ENCODE measurements at regions not wholly inside any gene's neighbourhood (a gene's known extent, or its start where the extent isn't known, plus 50 kb on each side); places are given as distances from the start of the nearest gene placed in this dataset.
A peak's percentile ranks its signal among the peaks of the same experiment; 100 is the strongest.

- no peaks in the 10 kb centered on the region for H3K27me3 ChIP-seq (replicated peaks; ENCODE audit: control insufficient read depth, insufficient read depth, low read length, poor library complexity, severe bottlenecking)
- peaks cover 30% of the 10 kb centered on the region for H3K4me1 ChIP-seq (ENCODE audit: control insufficient read depth, insufficient read depth, low read length, poor library complexity, severe bottlenecking)
- no peak overlapping the region for H3K4me3 ChIP-seq (ENCODE audit: insufficient read depth, low read depth, low read length, poor library complexity, severe bottlenecking)
- H3K36me3 ChIP-seq (ENCODE audit: control insufficient read depth, insufficient read depth, low read length): no peaks in the 10 kb centered on the region
- no peaks in the 10 kb centered on the region for H3K9me3 ChIP-seq (ENCODE audit: control insufficient read depth, low read length)
- H3K27ac ChIP-seq (ENCODE audit: insufficient read depth, low read length, poor library complexity, severe bottlenecking): no peak overlapping the region
- no peak for DNase-seq
These were observed 379.4 kb upstream of the CFAP20DC start for GRCh38 chr3:59429198-59429597.

DNA sequence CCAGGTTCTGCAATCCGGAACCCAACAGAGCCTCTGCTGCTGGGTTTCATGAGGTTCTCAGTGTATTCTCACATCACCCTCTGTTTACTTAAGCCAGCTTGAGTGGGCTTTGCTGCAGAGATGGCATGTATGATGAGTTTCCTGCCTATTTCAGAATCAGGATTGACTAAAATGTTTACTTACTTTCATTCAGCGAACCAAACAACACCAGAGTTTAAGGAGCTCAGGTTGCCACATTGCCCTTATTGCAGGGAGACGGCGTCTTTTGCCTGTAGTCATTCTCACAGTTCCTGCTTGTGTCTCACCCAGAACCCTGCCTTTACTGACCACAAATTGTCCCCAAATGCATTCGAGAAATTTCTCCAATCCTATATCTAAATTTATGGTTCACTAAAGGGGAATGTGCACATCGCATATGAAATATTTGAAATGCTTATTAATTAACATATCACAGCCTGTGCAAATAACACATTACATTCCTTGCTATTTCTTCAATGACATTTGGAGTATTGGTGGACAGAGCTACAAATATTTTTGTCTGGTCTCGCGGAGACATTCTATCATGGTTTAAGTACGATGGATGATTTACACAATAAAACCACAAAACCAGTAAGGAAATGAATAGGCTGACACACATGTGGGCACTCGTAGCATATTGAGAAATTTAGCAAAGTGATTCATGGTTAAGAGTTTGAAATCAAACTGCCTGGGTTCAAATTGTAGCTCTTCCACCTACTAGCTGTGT lies 377.2 kb upstream of the CFAP20DC start:
- Histone ChIP-seq H3K4me3 (ENCODE audit: insufficient read depth, low read depth, low read length, poor library complexity, severe bottlenecking) (no peak overlapping the region), H3K9me3 (ENCODE audit: control insufficient read depth, low read length) (no peaks in the 10 kb centered on the region), H3K4me1 (ENCODE audit: control insufficient read depth, insufficient read depth, low read length, poor library complexity, severe bottlenecking) (peaks cover 38% of the 10 kb centered on the region), H3K27ac (ENCODE audit: insufficient read depth, low read length, poor library complexity, severe bottlenecking) (no peak overlapping the region), H3K27me3 (replicated peaks; ENCODE audit: control insufficient read depth, insufficient read depth, low read length, poor library complexity, severe bottlenecking) (no peaks in the 10 kb centered on the region), H3K36me3 (ENCODE audit: control insufficient read depth, insufficient read depth, low read length) (no peaks in the 10 kb centered on the region)
- no peak for DNase-seq

DNA sequence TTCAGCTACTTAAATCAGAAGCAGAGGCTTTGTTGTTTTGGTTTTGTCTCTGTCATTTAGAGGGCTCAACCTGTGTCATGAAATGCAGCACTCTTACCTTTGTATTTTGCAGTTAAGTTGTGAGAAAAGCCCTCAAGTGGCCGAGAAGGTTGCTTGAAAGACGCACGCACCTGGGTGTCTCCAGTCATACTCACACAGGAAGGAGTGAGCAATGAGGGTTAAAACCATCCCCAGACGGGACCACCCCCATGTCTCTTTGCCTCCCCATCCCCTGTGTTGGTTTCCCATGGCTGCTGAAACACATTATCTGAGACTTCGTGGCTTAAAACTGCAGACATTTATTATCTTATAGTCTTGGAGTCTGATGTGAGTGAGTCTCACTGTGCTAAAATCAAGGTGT lies 376.1 kb upstream of the CFAP20DC start:
- peaks cover 38% of the 10 kb centered on the region for H3K4me1 ChIP-seq (ENCODE audit: control insufficient read depth, insufficient read depth, low read length, poor library complexity, severe bottlenecking)
- DNase-seq: peak in 2 of 3 donors; percentile 3 to 39
- no peaks in the 10 kb centered on the region for H3K27me3 ChIP-seq (replicated peaks; ENCODE audit: control insufficient read depth, insufficient read depth, low read length, poor library complexity, severe bottlenecking)
- peak overlapping the region; percentile 16 for H3K27ac ChIP-seq (ENCODE audit: insufficient read depth, low read length, poor library complexity, severe bottlenecking)
- H3K9me3 ChIP-seq (ENCODE audit: control insufficient read depth, low read length): no peaks in the 10 kb centered on the region
- no peak overlapping the region for H3K4me3 ChIP-seq (ENCODE audit: insufficient read depth, low read depth, low read length, poor library complexity, severe bottlenecking)
- no peaks in the 10 kb centered on the region for H3K36me3 ChIP-seq (ENCODE audit: control insufficient read depth, insufficient read depth, low read length)

- Histone ChIP-seq H3K4me3 (ENCODE audit: insufficient read depth, low read depth, low read length, poor library complexity, severe bottlenecking) (no peak overlapping the region), H3K36me3 (ENCODE audit: control insufficient read depth, insufficient read depth, low read length) (no peaks in the 10 kb centered on the region), H3K4me1 (ENCODE audit: control insufficient read depth, insufficient read depth, low read length, poor library complexity, severe bottlenecking) (peaks cover 38% of the 10 kb centered on the region), H3K9me3 (ENCODE audit: control insufficient read depth, low read length) (no peaks in the 10 kb centered on the region), H3K27ac (ENCODE audit: insufficient read depth, low read length, poor library complexity, severe bottlenecking) (peak overlapping the region; percentile 25), H3K27me3 (replicated peaks; ENCODE audit: control insufficient read depth, insufficient read depth, low read length, poor library complexity, severe bottlenecking) (no peaks in the 10 kb centered on the region)
- no peak for DNase-seq
These were observed 375.5 kb upstream of the CFAP20DC start for GRCh38 chr3:59425371-59425770.

DNA sequence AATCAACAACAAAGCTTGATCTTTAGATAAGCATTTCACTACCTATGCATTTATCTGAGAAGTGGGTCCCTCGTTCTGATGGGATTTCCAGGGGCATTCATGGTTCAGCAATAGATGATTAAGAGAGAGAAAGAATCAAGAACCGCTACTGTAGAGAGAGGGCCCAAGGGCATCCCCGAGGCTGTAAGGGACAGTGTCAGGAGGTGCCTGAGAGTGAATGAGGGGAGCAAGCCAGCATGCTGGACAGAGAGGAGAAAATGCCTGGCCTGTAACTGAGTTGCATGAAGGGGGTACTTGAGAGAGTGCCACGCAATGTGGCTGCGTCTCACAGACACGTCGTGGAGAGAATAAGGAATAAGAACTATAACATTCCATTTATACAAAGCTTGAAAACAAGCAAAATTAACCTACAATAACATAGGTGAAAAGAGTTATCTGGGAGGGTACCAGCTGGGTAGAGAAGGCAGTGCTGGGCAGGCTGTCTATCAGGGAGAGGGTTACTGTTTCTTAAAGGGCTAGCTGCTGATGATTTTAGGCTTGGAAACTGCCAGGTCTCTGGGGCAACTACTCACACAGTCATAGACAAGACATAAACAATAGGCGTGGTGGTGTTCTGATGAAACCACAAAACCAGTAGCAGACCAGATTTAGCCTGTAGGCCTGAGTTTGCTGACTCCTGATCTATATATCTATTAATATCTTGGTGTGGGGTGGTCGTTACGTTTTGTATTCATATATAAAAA lies 374.6 kb upstream of the CFAP20DC start:
- peaks cover 38% of the 10 kb centered on the region for H3K4me1 ChIP-seq (ENCODE audit: control insufficient read depth, insufficient read depth, low read length, poor library complexity, severe bottlenecking)
- H3K36me3 ChIP-seq (ENCODE audit: control insufficient read depth, insufficient read depth, low read length): no peaks in the 10 kb centered on the region
- no peaks in the 10 kb centered on the region for H3K27me3 ChIP-seq (replicated peaks; ENCODE audit: control insufficient read depth, insufficient read depth, low read length, poor library complexity, severe bottlenecking)
- peak in 2 of 3 donors; percentile 2 to 11 for DNase-seq
- H3K27ac ChIP-seq (ENCODE audit: insufficient read depth, low read length, poor library complexity, severe bottlenecking): peak overlapping the region; percentile 25
- H3K9me3 ChIP-seq (ENCODE audit: control insufficient read depth, low read length): no peaks in the 10 kb centered on the region
- H3K4me3 ChIP-seq (ENCODE audit: insufficient read depth, low read depth, low read length, poor library complexity, severe bottlenecking): peak overlapping the region; percentile 6

DNA sequence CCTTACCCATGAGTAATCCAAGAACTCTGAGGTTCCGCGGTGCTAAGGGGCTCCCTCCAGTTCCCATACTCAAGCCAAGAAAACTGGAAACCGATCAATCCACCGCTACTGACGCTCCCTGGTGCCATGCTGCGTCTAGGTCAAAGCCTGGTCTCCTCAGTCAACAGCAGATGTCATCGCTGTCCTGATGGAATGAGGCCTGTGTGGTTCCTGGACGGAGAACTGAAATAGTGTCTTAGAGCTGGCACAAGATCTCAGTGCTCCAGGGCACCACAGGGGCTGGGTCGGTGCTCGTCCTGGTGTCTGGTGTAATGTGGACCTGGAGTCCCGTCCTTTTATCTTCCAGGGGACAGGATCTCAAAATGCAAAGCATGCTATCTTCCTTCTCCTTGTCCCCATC lies 373.9 kb upstream of the CFAP20DC start:
- Histone ChIP-seq H3K36me3 (ENCODE audit: control insufficient read depth, insufficient read depth, low read length) (no peaks in the 10 kb centered on the region), H3K27ac (ENCODE audit: insufficient read depth, low read length, poor library complexity, severe bottlenecking) (peak overlapping the region; percentile 8), H3K4me1 (ENCODE audit: control insufficient read depth, insufficient read depth, low read length, poor library complexity, severe bottlenecking) (peaks cover 38% of the 10 kb centered on the region), H3K4me3 (ENCODE audit: insufficient read depth, low read depth, low read length, poor library complexity, severe bottlenecking) (peak overlapping the region; percentile 6), H3K9me3 (ENCODE audit: control insufficient read depth, low read length) (no peaks in the 10 kb centered on the region), H3K27me3 (replicated peaks; ENCODE audit: control insufficient read depth, insufficient read depth, low read length, poor library complexity, severe bottlenecking) (no peaks in the 10 kb centered on the region)
- no peak for DNase-seq

DNA sequence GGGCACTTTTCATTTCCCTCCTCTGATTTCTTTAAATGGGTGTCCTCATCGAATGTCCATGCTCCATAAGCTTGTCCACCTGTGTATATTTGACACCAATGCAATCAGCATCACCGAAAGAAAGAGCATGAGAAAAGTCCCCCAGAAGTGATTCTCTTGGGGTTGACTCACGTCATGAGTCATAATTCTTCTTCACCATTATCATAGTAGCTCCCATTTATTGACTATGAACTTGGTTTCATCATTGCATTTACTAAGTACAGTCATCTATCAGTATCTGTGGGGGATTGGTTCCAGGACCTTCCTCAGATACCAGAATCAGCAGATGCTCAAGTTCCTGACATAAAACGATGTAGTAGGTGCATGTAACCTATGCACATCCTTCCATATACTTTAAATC lies 372.5 kb upstream of the CFAP20DC start:
- H3K4me3 ChIP-seq (ENCODE audit: insufficient read depth, low read depth, low read length, poor library complexity, severe bottlenecking): no peak overlapping the region
- DNase-seq: no peak
- H3K27ac ChIP-seq (ENCODE audit: insufficient read depth, low read length, poor library complexity, severe bottlenecking): no peak overlapping the region
- no peaks in the 10 kb centered on the region for H3K27me3 ChIP-seq (replicated peaks; ENCODE audit: control insufficient read depth, insufficient read depth, low read length, poor library complexity, severe bottlenecking)
- H3K36me3 ChIP-seq (ENCODE audit: control insufficient read depth, insufficient read depth, low read length): no peaks in the 10 kb centered on the region
- peaks cover 37% of the 10 kb centered on the region for H3K4me1 ChIP-seq (ENCODE audit: control insufficient read depth, insufficient read depth, low read length, poor library complexity, severe bottlenecking)
- no peaks in the 10 kb centered on the region for H3K9me3 ChIP-seq (ENCODE audit: control insufficient read depth, low read length)

DNA sequence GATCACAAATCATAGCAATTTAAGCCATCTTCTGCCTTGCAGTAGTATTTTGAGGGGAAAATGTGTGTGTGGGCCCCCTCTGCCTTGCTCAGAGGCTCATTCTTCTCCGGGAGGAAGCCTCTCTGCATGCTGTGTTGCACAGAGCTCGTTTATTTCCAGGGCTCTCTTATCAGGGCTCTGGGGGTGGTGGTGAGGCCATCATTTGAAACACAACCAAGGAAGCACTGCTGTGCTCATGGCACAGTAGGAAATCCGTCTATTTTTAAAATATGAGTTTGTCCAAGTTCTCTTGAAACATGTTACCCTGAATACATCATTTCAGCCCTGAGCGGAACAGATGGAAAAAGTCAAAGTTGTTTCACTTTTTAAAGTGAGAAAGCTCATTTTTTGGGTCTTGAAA lies 369.0 kb upstream of the CFAP20DC start:
- no peak for DNase-seq
- H3K36me3 ChIP-seq (ENCODE audit: control insufficient read depth, insufficient read depth, low read length): no peaks in the 10 kb centered on the region
- H3K4me1 ChIP-seq (ENCODE audit: control insufficient read depth, insufficient read depth, low read length, poor library complexity, severe bottlenecking): peaks cover 5% of the 10 kb centered on the region
- H3K27me3 ChIP-seq (replicated peaks; ENCODE audit: control insufficient read depth, insufficient read depth, low read length, poor library complexity, severe bottlenecking): no peaks in the 10 kb centered on the region
- H3K4me3 ChIP-seq (ENCODE audit: insufficient read depth, low read depth, low read length, poor library complexity, severe bottlenecking): no peak overlapping the region
- no peak overlapping the region for H3K27ac ChIP-seq (ENCODE audit: insufficient read depth, low read length, poor library complexity, severe bottlenecking)
- H3K9me3 ChIP-seq (ENCODE audit: control insufficient read depth, low read length): no peaks in the 10 kb centered on the region

DNA sequence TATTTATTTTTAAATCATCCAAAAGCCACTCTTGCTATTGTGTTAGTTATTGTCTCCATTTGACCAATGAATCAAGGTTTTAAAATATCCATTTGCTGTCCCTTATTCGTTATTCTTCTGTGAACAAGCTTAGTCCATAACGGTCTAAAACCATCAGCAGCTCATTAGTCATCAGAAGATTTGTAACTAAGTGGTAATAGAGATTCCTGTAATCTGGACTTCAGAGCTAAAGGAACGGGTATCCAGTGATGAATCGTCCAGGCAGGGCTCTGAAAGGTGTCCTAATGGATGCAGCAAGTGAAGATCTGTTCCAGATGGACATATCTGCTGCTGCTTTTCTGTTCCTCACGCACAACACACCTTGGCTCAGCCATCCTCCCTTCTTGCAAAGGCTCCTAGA lies 362.7 kb upstream of the CFAP20DC start:
- no peaks in the 10 kb centered on the region for H3K36me3 ChIP-seq (ENCODE audit: control insufficient read depth, insufficient read depth, low read length)
- no peak for DNase-seq
- no peaks in the 10 kb centered on the region for H3K9me3 ChIP-seq (ENCODE audit: control insufficient read depth, low read length)
- no peak overlapping the region for H3K27ac ChIP-seq (ENCODE audit: insufficient read depth, low read length, poor library complexity, severe bottlenecking)
- H3K4me1 ChIP-seq (ENCODE audit: control insufficient read depth, insufficient read depth, low read length, poor library complexity, severe bottlenecking): no peaks in the 10 kb centered on the region
- no peaks in the 10 kb centered on the region for H3K27me3 ChIP-seq (replicated peaks; ENCODE audit: control insufficient read depth, insufficient read depth, low read length, poor library complexity, severe bottlenecking)
- no peak overlapping the region for H3K4me3 ChIP-seq (ENCODE audit: insufficient read depth, low read depth, low read length, poor library complexity, severe bottlenecking)

DNA sequence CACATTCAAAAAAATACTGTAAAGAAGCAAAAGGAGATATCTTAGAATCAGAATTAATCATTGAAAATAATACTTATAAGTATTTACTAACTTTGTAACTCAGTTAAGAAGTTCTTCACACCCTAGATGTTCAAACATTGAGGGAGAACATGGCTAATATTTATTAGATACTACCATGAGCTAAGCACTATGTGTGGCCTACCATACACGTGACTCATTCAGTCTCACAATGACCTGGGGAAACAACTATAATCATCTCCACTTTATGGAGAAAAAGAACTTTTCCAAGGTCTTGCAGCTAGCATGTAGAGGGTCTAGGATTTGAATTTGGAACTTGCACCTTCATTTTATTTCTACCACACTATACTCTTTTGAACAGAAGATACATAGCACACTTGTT lies 361.9 kb upstream of the CFAP20DC start:
- no peak overlapping the region for H3K4me3 ChIP-seq (ENCODE audit: insufficient read depth, low read depth, low read length, poor library complexity, severe bottlenecking)
- H3K27ac ChIP-seq (ENCODE audit: insufficient read depth, low read length, poor library complexity, severe bottlenecking): no peak overlapping the region
- no peaks in the 10 kb centered on the region for H3K27me3 ChIP-seq (replicated peaks; ENCODE audit: control insufficient read depth, insufficient read depth, low read length, poor library complexity, severe bottlenecking)
- no peaks in the 10 kb centered on the region for H3K9me3 ChIP-seq (ENCODE audit: control insufficient read depth, low read length)
- DNase-seq: no peak
- H3K36me3 ChIP-seq (ENCODE audit: control insufficient read depth, insufficient read depth, low read length): no peaks in the 10 kb centered on the region
- no peaks in the 10 kb centered on the region for H3K4me1 ChIP-seq (ENCODE audit: control insufficient read depth, insufficient read depth, low read length, poor library complexity, severe bottlenecking)
